Brain microvascular endothelial cell (primary cell): ENCODE measurements at regions not wholly inside any gene's neighbourhood (a gene's known extent, or its start where the extent isn't known, plus 50 kb on each side); places are given as distances from the start of the nearest gene placed in this dataset.

Experiments
- DNase-seq: peaks from one replicate; pipeline ENCODE4 v3.0.0-alpha.2; 2020
- H3K27ac ChIP-seq: fragments of 250-450 bp; sonication (Bioruptor Pico); 2 replicates; pipeline ENCODE4 v1.5.1; 2020; ENCODE audit warnings: mild to moderate bottlenecking, moderate library complexity
- H3K27me3 ChIP-seq: fragments of 250-450 bp; sonication (Bioruptor Pico); replicated peaks from 2 replicates; pipeline ENCODE4 v1.5.1; 2020; ENCODE audit warnings: mild to moderate bottlenecking
- H3K36me3 ChIP-seq: fragments of 250-450 bp; sonication (Bioruptor Pico); replicated peaks from 2 replicates; pipeline ENCODE4 v1.5.1; 2020; ENCODE audit warnings: mild to moderate bottlenecking
- H3K4me3 ChIP-seq: 2 replicates; pipeline ENCODE4 v1.5.1; 2011; ENCODE audit warnings: low read depth, mild to moderate bottlenecking, control low read depth, low read length, moderate library complexity
- in situ Hi-C: cut with HindIII; loops from 2 replicates; pipeline ENCODE4 v1.10.0; 2017; ENCODE audit warnings: low sequenced_read_pairs, low pct_ligation_motif_present
- TF ChIP-seq, protein P1 (sequence below): IDR thresholded peaks from 2 replicates; pipeline ENCODE4 v1.5.1; 2011; ENCODE audit warnings: low read depth, mild to moderate bottlenecking, moderate library complexity, low read length, control low read depth, inconsistent platforms; ENCODE audit errors: missing control alignments

DNA sequence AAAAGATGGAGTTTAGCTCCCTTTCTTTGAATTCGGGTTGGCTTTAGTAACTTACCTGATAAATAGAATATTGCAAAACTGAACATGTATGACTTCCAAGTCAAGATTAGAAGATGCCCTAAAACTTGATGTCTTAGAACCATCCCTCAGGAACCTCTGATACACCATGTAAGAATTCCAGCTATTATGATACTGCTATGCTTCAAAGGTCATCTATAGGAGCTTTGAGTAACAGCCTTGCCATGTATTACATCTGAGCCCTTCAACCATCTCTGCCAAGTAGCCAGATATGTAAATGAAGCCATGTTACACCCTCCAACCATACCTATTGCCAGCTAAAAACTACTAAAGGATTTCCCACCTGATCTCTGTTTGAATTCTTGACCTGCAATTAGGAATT is 854.2 kb downstream of the SI start:
- no peaks in the 10 kb centered on the region for H3K27me3 ChIP-seq
- no peaks in the 10 kb centered on the region for H3K36me3 ChIP-seq
- DNase-seq, result no peak
- in situ Hi-C loops, result no loop called here
- TF ChIP-seq, protein P1, sequence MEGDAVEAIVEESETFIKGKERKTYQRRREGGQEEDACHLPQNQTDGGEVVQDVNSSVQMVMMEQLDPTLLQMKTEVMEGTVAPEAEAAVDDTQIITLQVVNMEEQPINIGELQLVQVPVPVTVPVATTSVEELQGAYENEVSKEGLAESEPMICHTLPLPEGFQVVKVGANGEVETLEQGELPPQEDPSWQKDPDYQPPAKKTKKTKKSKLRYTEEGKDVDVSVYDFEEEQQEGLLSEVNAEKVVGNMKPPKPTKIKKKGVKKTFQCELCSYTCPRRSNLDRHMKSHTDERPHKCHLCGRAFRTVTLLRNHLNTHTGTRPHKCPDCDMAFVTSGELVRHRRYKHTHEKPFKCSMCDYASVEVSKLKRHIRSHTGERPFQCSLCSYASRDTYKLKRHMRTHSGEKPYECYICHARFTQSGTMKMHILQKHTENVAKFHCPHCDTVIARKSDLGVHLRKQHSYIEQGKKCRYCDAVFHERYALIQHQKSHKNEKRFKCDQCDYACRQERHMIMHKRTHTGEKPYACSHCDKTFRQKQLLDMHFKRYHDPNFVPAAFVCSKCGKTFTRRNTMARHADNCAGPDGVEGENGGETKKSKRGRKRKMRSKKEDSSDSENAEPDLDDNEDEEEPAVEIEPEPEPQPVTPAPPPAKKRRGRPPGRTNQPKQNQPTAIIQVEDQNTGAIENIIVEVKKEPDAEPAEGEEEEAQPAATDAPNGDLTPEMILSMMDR, result no peak
- no peak overlapping the region for H3K4me3 ChIP-seq
- no peak overlapping the region for H3K27ac ChIP-seq

DNA sequence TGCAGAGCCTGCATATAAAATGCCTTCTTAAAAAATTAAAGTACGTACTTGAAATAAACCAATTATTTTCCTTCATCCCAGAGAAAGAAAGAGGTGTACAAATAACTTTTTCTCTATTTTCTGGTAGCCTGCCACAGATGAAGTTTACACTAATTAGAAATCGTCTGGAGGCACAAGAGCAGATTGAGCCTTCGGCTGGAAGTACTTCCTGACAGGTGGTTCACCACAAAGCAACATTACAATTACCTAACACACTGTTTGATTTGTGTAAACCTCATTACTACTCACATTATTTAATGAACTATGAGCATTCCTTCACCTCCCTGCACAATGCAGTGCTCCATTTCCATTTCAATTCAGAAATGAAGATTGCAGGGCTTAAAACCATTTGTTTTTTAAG is 856.1 kb downstream of the SI start:
- TF ChIP-seq, protein P1, result no peak
- Histone ChIP-seq H3K4me3 (no peak overlapping the region), H3K27me3 (no peaks in the 10 kb centered on the region), H3K27ac (no peak overlapping the region), H3K36me3 (no peaks in the 10 kb centered on the region)
- DNase-seq, result no peak
- in situ Hi-C loops, result no loop called here

DNA sequence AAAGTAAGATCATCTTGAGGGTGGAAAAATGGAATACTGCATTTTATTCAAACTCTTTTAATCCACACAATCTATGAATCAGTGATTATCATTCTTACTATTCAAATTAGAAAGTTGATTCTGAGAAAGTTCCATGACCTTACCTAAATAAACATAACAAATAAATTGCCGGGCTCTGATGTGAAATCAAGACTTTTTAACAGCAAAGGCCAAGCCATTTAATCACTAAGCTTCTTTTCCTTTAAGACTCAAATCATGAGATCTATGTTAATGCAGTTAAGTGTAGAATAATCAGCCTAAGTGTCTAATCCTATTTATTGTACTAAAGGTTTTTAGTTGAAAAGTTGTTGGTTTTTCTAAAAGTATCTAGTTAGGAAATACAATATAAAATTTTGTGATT is 857.0 kb downstream of the SI start:
- in situ Hi-C loops, result no loop called here
- no peaks in the 10 kb centered on the region for H3K36me3 ChIP-seq
- no peaks in the 10 kb centered on the region for H3K27me3 ChIP-seq
- no peak overlapping the region for H3K4me3 ChIP-seq
- DNase-seq, result no peak
- TF ChIP-seq, protein P1, result no peak
- H3K27ac ChIP-seq, result no peak overlapping the region

DNA sequence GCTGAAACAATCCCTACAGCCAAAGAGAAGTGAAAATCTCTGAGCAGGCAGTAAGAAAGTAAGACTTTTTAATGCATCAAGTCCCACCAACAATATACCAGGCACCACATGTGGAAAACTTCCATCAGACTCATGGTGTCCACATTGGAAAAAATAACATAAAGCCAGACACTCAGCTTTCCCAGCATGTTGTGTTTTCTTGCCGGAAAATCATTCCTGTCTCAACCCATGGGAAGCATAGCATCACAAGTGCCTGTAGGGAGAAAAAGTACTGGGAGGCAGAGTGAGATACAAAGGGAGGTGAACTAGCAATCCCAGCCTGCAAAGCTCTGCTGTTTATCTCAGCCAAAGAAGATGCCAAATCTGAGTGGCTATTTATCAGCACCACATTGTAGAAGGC is 868.9 kb downstream of the SI start:
- no peaks in the 10 kb centered on the region for H3K27me3 ChIP-seq
- TF ChIP-seq, protein P1, result no peak
- H3K27ac ChIP-seq, result peak overlapping the region; percentile 11
- in situ Hi-C loops, result no loop called here
- DNase-seq, result no peak
- H3K36me3 ChIP-seq, result no peaks in the 10 kb centered on the region
- H3K4me3 ChIP-seq, result no peak overlapping the region

DNA sequence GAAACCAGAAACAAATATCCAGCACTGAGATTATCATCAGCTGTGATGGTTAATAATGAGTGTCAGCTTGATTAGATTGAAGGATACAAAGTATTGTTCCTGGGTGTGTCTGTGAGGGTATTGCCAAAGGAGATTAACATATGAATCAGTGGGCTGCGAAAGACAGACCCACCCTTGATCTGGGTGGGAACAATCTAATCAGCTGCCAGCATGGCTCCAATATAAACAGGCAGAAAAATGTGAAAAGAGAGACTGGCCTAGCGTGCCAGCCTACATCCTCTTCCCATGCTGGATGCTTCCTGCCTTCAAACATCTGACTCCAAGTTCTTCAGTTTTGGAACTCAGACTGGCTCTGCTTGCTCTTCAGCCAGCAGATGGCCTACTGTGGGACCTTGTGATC is 869.5 kb downstream of the SI start:
- TF ChIP-seq, protein P1, result no peak
- Histone ChIP-seq H3K4me3 (no peak overlapping the region), H3K36me3 (no peaks in the 10 kb centered on the region), H3K27me3 (no peaks in the 10 kb centered on the region), H3K27ac (peak overlapping the region; percentile 11)
- in situ Hi-C loops, result no loop called here
- peak; percentile 23 for DNase-seq

DNA sequence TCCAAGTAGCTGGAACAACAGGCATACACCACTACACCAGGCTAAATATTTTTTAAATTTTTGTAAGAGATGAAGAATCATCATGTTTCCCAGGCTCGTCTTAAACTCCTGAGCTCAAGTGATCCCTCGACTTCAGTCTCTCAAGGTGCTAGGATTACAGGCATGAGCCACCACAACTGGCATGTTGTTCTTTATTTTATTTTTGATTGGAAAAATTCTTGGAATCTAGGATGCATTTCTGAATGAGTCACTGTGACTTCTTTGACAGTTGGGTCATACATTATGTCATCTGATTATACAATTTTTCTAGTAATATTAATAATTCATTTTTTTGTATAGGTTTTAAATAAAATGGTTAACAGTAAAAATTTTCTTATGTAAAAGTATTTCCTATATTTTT is 870.2 kb downstream of the SI start:
- TF ChIP-seq, protein P1, result no peak
- Histone ChIP-seq H3K27me3 (no peaks in the 10 kb centered on the region), H3K36me3 (no peaks in the 10 kb centered on the region), H3K27ac (no peak overlapping the region), H3K4me3 (no peak overlapping the region)
- DNase-seq, result peak; percentile 47
- in situ Hi-C loops, result no loop called here
